HL-60 (cell line): ENCODE measurements at regions not wholly inside any gene's neighbourhood (a gene's known extent, or its start where the extent isn't known, plus 50 kb on each side); places are given as distances from the start of the nearest gene placed in this dataset.

Experiments
- DNase-seq, 2 experiments: peaks; one replicate each; pipeline ENCODE4 v3.0.0-alpha.2; 2010 to 2020; ENCODE audit warnings: low read depth in 1 of 2, low spot score in 1 of 2
- H3K27ac ChIP-seq: fragments of 250-450 bp; sonication (Bioruptor Pico); replicated peaks from 2 replicates; pipeline ENCODE4 v1.5.1; 2020; ENCODE audit warnings: mild to moderate bottlenecking, moderate library complexity
- H3K27me3 ChIP-seq: fragments of 250-450 bp; sonication (Bioruptor Pico); 2 replicates; pipeline ENCODE4 v1.5.1; 2021; ENCODE audit warnings: mild to moderate bottlenecking, moderate library complexity; ENCODE audit not compliant: insufficient read depth, poor library complexity, severe bottlenecking
- H3K4me3 ChIP-seq: replicated peaks from 2 replicates; pipeline ENCODE4 v1.5.1; 2011; ENCODE audit warnings: mild to moderate bottlenecking, control low read depth, low read length; ENCODE audit not compliant: insufficient read depth
- GABPA ChIP-seq: IDR thresholded peaks from 2 replicates; pipeline ENCODE4 v1.6.1; 2012; ENCODE audit warnings: low read depth
- POLR2AphosphoS5 ChIP-seq: IDR thresholded peaks from 2 replicates; pipeline ENCODE4 v1.6.1; 2012; ENCODE audit warnings: low read depth
- SPI1 ChIP-seq: IDR thresholded peaks from 2 replicates; pipeline ENCODE4 v1.6.1; 2012; ENCODE audit warnings: low read depth, mild to moderate bottlenecking, borderline replicate concordance
- TF ChIP-seq, protein P1 (sequence below): IDR thresholded peaks from one replicate; pipeline ENCODE4 v1.5.1; 2011; ENCODE audit warnings: low read length, control low read depth, inconsistent platforms; ENCODE audit not compliant: insufficient read depth
- TF ChIP-seq, protein P2 (sequence below): IDR thresholded peaks from 2 replicates; pipeline ENCODE4 v1.6.1; 2012; ENCODE audit warnings: low read depth; ENCODE audit not compliant: insufficient replicate concordance

GRCh38 chr15:69963385-69963784, 134.3 kb downstream of the TLE3 start:
- TF ChIP-seq, protein P1, sequence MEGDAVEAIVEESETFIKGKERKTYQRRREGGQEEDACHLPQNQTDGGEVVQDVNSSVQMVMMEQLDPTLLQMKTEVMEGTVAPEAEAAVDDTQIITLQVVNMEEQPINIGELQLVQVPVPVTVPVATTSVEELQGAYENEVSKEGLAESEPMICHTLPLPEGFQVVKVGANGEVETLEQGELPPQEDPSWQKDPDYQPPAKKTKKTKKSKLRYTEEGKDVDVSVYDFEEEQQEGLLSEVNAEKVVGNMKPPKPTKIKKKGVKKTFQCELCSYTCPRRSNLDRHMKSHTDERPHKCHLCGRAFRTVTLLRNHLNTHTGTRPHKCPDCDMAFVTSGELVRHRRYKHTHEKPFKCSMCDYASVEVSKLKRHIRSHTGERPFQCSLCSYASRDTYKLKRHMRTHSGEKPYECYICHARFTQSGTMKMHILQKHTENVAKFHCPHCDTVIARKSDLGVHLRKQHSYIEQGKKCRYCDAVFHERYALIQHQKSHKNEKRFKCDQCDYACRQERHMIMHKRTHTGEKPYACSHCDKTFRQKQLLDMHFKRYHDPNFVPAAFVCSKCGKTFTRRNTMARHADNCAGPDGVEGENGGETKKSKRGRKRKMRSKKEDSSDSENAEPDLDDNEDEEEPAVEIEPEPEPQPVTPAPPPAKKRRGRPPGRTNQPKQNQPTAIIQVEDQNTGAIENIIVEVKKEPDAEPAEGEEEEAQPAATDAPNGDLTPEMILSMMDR = no peak
- TF ChIP-seq POLR2AphosphoS5 (no peak), GABPA (no peak), SPI1 (no peak)
- TF ChIP-seq, protein P2, sequence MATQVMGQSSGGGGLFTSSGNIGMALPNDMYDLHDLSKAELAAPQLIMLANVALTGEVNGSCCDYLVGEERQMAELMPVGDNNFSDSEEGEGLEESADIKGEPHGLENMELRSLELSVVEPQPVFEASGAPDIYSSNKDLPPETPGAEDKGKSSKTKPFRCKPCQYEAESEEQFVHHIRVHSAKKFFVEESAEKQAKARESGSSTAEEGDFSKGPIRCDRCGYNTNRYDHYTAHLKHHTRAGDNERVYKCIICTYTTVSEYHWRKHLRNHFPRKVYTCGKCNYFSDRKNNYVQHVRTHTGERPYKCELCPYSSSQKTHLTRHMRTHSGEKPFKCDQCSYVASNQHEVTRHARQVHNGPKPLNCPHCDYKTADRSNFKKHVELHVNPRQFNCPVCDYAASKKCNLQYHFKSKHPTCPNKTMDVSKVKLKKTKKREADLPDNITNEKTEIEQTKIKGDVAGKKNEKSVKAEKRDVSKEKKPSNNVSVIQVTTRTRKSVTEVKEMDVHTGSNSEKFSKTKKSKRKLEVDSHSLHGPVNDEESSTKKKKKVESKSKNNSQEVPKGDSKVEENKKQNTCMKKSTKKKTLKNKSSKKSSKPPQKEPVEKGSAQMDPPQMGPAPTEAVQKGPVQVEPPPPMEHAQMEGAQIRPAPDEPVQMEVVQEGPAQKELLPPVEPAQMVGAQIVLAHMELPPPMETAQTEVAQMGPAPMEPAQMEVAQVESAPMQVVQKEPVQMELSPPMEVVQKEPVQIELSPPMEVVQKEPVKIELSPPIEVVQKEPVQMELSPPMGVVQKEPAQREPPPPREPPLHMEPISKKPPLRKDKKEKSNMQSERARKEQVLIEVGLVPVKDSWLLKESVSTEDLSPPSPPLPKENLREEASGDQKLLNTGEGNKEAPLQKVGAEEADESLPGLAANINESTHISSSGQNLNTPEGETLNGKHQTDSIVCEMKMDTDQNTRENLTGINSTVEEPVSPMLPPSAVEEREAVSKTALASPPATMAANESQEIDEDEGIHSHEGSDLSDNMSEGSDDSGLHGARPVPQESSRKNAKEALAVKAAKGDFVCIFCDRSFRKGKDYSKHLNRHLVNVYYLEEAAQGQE = no peak
- Histone ChIP-seq H3K27me3 (no peaks in the 10 kb centered on the region), H3K27ac (no peak overlapping the region), H3K4me3 (no peak overlapping the region)
- no peak for DNase-seq

DNA sequence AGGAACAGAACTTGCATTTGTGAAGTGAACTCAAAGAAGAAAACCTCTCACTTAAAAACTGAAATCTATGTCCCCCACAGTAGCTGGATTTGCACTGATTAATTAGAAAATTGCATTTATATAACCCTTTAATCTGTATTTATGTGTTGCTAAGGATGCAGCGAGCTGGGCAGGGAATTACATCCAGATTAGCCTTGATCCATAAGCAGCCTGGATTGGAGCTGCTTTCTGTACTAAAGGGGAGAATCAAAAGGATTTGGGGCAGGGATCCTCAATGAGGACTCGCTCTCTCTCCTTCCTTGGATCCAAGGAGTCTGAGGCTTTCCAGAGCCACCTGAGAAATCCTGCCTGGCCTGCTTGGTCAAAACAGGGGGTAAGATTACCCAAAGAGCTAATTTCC, 125.9 kb downstream of the TLE3 start:
- no peak for DNase-seq
- no peak overlapping the region for H3K27ac ChIP-seq
- TF ChIP-seq GABPA (no peak), POLR2AphosphoS5 (no peak)
- TF ChIP-seq, protein P2 = no peak
- TF ChIP-seq, protein P1 = no peak

DNA sequence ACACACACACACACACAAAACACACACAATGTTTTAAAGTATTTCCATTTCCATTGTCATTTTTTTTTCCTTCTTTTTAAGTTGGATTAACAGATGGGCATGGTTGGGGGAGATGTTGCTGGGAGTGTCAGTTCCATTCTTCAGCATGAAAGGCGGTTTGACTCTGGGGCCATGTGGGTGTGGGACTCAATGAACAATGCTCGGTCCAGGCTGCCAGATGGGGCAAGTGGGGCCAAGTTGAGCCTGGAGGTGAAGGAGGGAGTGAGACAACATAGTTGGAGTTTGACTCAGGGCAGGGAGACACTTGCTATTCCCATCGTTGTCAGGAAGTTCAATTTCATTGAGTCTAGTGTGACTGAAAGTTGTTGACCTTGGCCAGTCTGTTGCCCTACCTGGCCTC, 125.3 kb downstream of the TLE3 start:
- Histone ChIP-seq H3K27ac (no peak overlapping the region), H3K4me3 (no peak overlapping the region), H3K27me3 (no peaks in the 10 kb centered on the region)
- TF ChIP-seq, protein P1 = no peak
- TF ChIP-seq POLR2AphosphoS5 = no peak
- TF ChIP-seq, protein P2 = no peak
- TF ChIP-seq GABPA = no peak
- no peak for TF ChIP-seq SPI1
- DNase-seq = no peak

More for the DNA sequence above, 125.9 kb downstream of the TLE3 start:
- Histone ChIP-seq H3K4me3 (no peak overlapping the region), H3K27me3 (no peaks in the 10 kb centered on the region)
